ENCODE measurements at regions not wholly inside any gene's neighbourhood (a gene's known extent, or its start where the extent isn't known, plus 50 kb on each side); places are given as distances from the start of the nearest gene placed in this dataset.

DNA sequence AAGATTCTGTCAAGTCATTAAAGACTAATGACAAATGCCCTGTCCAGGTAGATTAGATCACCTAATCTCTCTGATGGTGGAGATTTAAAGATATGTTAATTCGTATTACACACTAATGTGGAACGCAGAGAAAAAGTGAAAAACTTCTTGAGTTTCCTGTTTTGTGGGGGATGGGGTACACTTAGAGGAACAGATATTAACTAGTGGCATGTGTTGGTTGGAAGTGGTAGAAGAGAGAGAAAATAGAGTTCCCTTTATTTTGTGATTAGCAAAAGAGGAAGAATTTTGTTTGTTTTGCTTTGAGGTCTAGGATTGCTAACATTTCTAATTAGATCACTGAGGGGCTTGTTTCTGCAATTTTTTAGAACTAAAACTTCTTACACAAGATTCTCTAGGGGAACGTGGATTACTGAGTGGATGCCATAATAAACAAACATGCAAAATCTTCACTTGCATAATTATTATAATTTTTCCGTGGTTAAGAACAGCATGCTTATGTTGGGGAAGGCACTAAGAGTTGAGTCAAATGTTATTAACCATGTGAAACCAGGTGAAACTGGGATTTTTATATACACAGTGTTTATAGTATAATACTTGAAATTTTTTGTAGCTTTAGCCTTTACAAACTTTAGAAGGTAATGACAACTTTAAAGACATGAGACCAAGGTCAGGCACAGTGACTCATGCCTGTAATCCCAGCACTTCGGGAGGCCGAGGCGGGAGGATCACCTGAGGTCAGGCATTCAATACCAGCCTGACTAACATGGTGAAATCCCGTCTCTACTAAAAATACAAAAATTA is 97.4 kb upstream of the STK17B start:
- H3K9ac ChIP-seq (ENCODE audit: low read length in 3 of 3): no peak overlapping the region

DNA sequence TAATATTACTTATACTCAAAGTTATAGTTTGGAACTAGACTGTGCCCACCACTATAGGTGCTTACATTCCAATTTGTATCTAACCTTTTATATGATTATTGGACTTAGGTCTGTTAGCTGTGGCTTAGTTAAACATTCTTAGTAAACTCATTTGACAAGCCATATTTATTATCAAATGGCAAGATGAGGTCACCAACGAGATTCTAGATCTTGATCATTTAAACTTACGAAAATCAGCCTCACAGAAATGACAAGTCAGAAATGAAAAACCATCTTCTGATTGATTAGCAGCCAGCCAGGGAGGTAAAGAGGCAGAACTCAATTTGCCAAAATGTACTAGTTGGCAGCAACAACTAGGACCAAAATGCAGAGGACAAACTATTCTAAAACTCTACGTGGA is 100.4 kb upstream of the STK17B start:
- no peak for TF ChIP-seq CTCF (IDR thresholded peaks at IDR 0.05; ENCODE audit: borderline replicate concordance, extremely low read depth, insufficient read depth)
- FAIRE-seq (no peak), DNase-seq (no peak)
- Histone ChIP-seq H3K9me3 (ENCODE audit: control insufficient read depth in 2 of 3, insufficient read depth in 1 of 3, low read length in 3 of 3) (no peaks in the 10 kb centered on the region), H3K27me3 (ENCODE audit: control insufficient read depth, insufficient read depth, low read length) (no peaks in the 10 kb centered on the region), H3K4me1 (ENCODE audit: control insufficient read depth in 2 of 3, insufficient read depth in 2 of 3, low read depth in 1 of 3, low read length in 3 of 3) (peaks cover 0 to 2% (median 0%) of the 10 kb centered on the region in 3 donors), H3K36me3 (ENCODE audit: control insufficient read depth in 2 of 3, insufficient read depth in 3 of 3, low read length in 3 of 3) (no peaks in the 10 kb centered on the region), H3K27ac (ENCODE audit: low read depth in 2 of 2, low read length in 2 of 2) (no peak overlapping the region), H3K4me3 (ENCODE audit: low read length in 3 of 3) (no peak overlapping the region), H3K9ac (ENCODE audit: low read length in 3 of 3) (no peak overlapping the region)
- intact Hi-C loops (cut with DNase I): no loop called here

More for the DNA sequence above, 97.4 kb upstream of the STK17B start:
- Histone ChIP-seq H3K4me1 (ENCODE audit: control insufficient read depth in 2 of 3, insufficient read depth in 2 of 3, low read depth in 1 of 3, low read length in 3 of 3) (no peaks in the 10 kb centered on the region), H3K27me3 (ENCODE audit: control insufficient read depth, insufficient read depth, low read length) (no peaks in the 10 kb centered on the region), H3K27ac (ENCODE audit: low read depth in 2 of 2, low read length in 2 of 2) (peak overlapping the region in 1 of 2 donors; percentile 5), H3K36me3 (ENCODE audit: control insufficient read depth in 2 of 3, insufficient read depth in 3 of 3, low read length in 3 of 3) (no peaks in the 10 kb centered on the region), H3K9me3 (ENCODE audit: control insufficient read depth in 2 of 3, insufficient read depth in 1 of 3, low read length in 3 of 3) (no peaks in the 10 kb centered on the region), H3K4me3 (ENCODE audit: low read length in 3 of 3) (no peak overlapping the region)
- intact Hi-C loops (cut with DNase I): no loop called here
- FAIRE-seq (no peak), DNase-seq (peak in 1 of 5 donors; percentile 13)
- TF ChIP-seq CTCF (IDR thresholded peaks at IDR 0.05; ENCODE audit: borderline replicate concordance, extremely low read depth, insufficient read depth): no peak

- Histone ChIP-seq H3K27me3 (ENCODE audit: control insufficient read depth, insufficient read depth, low read length) (no peaks in the 10 kb centered on the region), H3K9ac (ENCODE audit: low read length in 3 of 3) (no peak overlapping the region), H3K4me1 (ENCODE audit: control insufficient read depth in 2 of 3, insufficient read depth in 2 of 3, low read depth in 1 of 3, low read length in 3 of 3) (peaks cover 0 to 2% (median 0%) of the 10 kb centered on the region in 3 donors), H3K27ac (ENCODE audit: low read depth in 2 of 2, low read length in 2 of 2) (no peak overlapping the region), H3K36me3 (ENCODE audit: control insufficient read depth in 2 of 3, insufficient read depth in 3 of 3, low read length in 3 of 3) (no peaks in the 10 kb centered on the region), H3K4me3 (ENCODE audit: low read length in 3 of 3) (no peak overlapping the region), H3K9me3 (ENCODE audit: control insufficient read depth in 2 of 3, insufficient read depth in 1 of 3, low read length in 3 of 3) (no peaks in the 10 kb centered on the region)
- FAIRE-seq (no peak), DNase-seq (peak in 1 of 5 donors; percentile 23)
- TF ChIP-seq CTCF (IDR thresholded peaks at IDR 0.05; ENCODE audit: borderline replicate concordance, extremely low read depth, insufficient read depth): no peak
- intact Hi-C loops (cut with DNase I): no loop called here
These were observed 103.0 kb upstream of the STK17B start for GRCh38 chr2:196274387-196274809.
